Stimulated activated CD4-positive, alpha-beta T cell treated with anti-CD3 and anti-CD28 coated beads, Interleukin-1b, Interleukin-23, amount 100 ng/mL, for 48 hours (primary cell): ENCODE measurements at regions not wholly inside any gene's neighbourhood (a gene's known extent, or its start where the extent isn't known, plus 50 kb on each side); places are given as distances from the start of the nearest gene placed in this dataset.
"Not testable (repeated sequence)": the region's sequence is repeated elsewhere in the genome, so short reads cannot be mapped to it uniquely, and the experiment has no call there.

Source experiments
- DNase-seq: peaks from one replicate; pipeline ENCODE4 v3.0.0-alpha.2; 2020

GRCh38 chr16:88204131-88205110 is 178.3 kb upstream of the ZNF469 start:
- DNase-seq, result not testable (repeated sequence)

GRCh38 chr16:88205482-88205881 is 177.3 kb upstream of the ZNF469 start:
- DNase-seq, result not testable (repeated sequence)

- DNase-seq, result not testable (repeated sequence)
These were observed 176.8 kb upstream of the ZNF469 start for GRCh38 chr16:88206006-88206405.

DNA sequence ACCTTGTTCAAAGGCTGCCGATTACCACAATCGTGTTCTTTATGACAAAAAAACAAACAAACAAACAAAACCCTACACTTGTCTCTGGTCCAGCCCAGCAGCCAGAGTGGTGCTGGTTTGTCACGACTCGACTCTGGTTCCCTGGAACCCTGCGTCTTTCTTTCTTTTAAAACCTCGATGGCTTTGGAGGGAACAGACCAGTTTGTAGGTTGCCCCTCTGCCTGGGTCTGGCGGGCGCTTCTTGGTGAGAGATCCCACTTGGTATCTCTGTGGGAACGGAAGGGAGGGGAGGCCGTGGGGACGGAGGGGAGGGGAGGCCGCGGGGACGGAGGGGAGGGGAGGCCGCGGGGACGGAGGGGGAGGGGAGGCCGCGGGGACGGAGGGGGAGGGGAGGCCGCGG is 176.2 kb upstream of the ZNF469 start:
- not testable (repeated sequence) for DNase-seq

DNA sequence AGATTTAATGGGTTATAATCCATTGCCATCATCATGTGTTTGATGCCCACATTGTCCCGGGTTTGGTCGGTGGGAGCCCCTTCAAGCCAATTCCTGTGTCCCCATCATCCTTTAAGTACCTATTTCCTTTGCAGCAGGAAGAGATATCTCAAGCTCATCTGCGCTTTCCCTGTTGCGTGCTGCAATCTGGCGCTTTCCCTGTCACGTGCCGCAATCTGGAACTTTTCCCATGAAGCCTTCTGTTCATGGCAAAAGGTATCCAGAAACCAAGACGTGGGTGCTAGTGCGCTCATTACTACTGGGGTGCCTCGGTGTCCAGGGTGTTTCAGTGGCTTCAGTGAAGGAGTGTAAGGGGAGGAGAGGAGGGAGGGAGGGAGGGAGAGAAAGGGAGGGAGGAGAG is 174.6 kb upstream of the ZNF469 start:
- DNase-seq, result no peak

DNA sequence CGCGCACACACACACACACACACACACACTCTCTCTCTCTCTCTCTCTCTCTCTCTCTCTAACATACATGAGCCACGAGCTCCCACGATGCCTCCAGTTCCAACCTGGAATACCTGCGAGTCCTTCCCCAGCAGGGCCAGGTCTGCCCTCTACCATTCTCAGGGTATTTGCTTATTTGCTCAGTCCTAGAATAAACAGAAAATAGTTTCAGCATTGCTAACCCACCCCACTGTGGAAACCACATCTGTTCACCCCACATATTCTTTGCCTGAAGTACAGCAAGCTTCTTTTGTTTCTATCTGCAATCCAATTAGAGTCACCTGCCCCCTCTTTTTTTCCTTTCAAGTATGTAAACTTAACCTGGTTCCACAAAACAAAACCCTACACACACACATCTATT is 174.0 kb upstream of the ZNF469 start:
- DNase-seq, result not testable (repeated sequence)

DNA sequence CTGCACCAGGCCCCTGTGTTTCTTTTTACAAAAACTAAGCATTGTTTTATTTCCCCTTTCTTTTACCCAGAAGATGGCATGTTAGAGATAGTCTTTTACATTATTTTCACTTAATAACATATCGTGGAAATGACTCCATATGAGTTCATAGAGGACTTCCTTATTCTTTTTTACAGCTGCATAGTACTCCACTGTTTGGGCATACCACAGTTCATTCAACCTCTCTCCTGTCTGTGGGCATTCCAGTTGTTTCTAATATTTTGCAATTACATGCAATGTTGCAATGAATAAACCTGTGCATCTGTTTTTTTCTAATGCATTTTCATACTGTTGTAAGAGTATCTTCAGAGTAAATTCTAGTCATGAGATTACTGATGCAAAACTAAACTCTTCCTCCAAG is 173.2 kb upstream of the ZNF469 start:
- DNase-seq, result not testable (repeated sequence)

DNA sequence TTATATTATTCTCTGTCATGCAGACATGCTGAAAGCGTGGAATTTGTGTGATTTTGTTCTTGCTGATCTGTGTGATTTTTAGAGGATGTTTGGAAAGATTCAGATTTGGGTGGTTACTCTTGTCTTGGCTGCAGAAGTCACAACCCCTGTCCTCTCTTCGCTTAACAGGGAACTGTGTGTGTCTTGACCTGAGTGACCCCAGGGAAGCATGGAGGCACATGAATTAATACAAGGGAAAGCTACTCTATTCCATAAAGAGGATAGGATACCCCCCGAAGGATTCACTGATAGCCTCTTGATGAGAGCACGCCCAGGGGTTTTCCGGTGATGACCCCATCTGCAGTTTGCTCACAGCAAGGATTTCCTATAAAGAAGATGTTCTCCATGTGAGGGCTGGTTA is 168.8 kb upstream of the ZNF469 start:
- not testable (repeated sequence) for DNase-seq

- DNase-seq, result not testable (repeated sequence)
These were observed 161.6 kb upstream of the ZNF469 start for GRCh38 chr16:88221001-88221761.

- not testable (repeated sequence) for DNase-seq
These were observed 159.1 kb upstream of the ZNF469 start for GRCh38 chr16:88223696-88224095.

DNA sequence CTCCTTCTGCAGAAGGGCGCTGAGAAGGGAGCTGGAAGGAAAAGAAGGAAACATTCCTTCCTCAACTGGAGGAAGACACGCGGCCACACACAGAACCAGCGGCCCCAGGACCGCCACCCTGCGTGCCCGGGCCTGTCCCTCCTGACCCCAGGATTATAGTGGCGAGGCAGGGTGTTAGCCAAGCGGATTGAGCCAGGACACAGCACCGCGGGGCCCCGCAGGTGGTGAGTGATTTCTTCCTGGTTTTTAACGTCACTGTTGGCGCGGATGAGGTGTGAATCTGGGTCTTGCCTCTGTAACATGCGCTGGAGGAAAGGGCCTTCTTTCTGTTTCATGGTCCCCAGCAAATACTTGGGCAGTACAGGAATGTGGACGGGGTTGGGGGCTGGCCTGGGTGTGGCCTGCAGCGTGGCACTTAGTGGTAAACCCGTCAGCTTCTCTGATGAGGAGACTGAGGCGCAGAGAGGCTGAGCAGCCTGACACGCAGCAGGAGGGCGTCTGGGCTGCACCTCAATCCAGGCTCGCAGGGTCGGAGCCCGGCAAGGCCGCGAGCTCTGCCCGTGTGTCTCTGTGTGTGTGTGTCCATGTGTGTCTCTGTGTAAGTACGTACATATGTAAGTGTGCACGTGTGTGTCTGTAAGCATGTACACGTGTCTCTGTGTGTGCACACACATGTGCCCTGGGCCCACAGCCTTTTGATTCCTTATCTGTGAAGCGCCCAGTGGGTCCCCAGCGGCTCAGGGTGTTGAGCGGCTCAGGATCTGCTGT is 158.4 kb upstream of the ZNF469 start:
- DNase-seq, result not testable (repeated sequence)

GRCh38 chr16:88225640-88226230 is 157.0 kb upstream of the ZNF469 start:
- DNase-seq, result not testable (repeated sequence)

DNA sequence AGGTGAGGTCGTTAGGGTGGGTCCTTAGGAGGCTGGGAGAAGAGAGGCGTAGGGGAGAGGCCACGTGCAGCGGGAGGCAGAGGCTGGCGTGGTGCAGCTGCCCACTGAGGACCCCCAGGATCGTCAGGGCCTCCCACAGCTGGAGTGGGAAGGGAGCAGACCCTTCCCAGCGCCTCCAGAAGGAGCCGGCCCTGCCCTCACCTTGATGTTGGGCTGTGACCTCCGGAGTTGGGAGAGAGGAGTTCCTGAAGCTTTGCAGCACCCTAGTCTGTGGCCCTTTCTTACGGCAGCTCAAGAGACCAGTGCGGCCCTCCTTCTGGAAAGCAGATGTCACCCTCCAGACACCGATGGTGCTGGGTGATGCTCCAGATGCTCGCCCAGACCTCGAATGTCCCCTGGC is 156.5 kb upstream of the ZNF469 start:
- not testable (repeated sequence) for DNase-seq

- DNase-seq, result not testable (repeated sequence)
These were observed 155.6 kb upstream of the ZNF469 start for GRCh38 chr16:88227026-88227721.

GRCh38 chr16:88227722-88228482 is 154.9 kb upstream of the ZNF469 start:
- not testable (repeated sequence) for DNase-seq

DNA sequence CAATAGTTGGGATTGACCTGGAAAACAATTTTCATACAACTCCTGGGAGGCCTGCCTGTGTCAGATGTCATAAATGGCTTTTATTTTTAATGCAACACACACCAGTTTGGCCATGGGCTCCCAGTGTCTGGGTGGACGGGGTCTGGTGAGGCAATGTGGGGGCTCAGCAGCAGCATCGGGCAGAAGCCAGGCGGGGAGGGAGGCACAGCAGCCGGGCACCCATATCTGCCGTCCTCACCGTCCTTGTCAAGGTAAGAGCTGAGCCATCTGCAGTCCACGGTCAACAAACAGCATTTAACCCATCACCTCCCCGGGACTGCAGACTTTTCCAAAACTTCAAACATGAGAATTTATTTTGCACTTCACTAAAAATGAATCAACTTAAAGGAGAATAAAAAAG is 154.0 kb upstream of the ZNF469 start:
- DNase-seq, result not testable (repeated sequence)

GRCh38 chr16:88229710-88230109 is 153.0 kb upstream of the ZNF469 start:
- DNase-seq, result not testable (repeated sequence)

DNA sequence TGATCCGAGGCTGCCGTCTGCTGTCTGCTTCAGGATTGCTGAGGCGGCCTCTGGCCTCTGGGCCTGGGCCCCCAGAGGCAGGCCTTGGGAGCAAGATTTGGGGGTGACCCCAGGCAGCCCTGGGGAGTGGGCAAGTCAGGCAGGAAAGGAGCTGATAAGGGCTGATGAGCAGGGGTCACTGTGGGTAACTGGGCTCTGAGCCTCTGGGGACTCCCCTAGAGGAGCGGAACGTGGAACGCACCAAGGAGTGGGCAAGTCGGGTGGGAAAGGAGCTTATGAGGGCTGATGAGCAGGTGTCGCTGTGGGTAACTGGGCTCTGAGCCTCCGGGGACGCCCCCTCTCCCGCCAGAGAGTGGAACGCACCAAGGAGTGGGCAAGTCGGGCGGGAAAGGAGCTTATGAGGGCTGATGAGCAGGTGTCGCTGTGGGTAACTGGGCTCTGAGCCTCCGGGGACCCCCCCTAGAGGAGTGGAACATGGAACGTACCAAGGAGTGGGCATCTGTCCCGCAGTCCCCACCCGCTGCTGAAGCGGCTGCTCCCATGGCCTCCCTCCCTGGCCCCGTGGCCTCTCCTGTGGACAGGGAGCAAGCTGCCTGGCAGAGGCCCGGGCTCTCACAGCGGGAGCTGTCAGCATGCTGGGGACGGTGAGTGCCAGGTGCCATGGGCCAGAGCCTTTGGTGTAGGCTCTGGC is 152.3 kb upstream of the ZNF469 start:
- DNase-seq, result not testable (repeated sequence)

- not testable (repeated sequence) for DNase-seq
These were observed 151.7 kb upstream of the ZNF469 start for GRCh38 chr16:88230967-88231615.

DNA sequence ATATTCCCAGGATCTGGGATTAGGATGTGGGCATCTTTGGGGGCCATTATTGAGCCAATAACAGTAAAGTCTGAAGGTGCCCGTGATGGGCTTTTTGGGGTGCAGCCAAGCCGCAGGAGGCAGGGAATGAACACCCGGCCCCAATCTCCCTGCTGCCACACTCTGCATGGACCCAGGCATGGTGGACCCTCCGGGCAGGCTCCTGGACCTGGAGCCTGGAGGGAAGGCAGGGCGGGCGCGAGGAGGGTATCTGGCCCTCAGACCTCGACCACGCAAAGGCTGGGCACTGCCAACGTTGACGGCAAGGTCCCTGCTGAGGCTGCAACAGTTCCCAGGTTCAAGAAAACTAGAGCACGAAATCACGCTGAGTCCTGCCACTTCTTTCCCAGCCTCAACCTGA is 150.9 kb upstream of the ZNF469 start:
- not testable (repeated sequence) for DNase-seq
